NCI-H460 (cell line): ENCODE measurements at regions not wholly inside any gene's neighbourhood (a gene's known extent, or its start where the extent isn't known, plus 50 kb on each side); places are given as distances from the start of the nearest gene placed in this dataset.
"Not testable (repeated sequence)": the region's sequence is repeated elsewhere in the genome, so short reads cannot be mapped to it uniquely, and the experiment has no call there.

Experiments used
- DNase-seq: peaks from one replicate; pipeline ENCODE4 v3.0.0-alpha.2; 2016; ENCODE audit warnings: low read depth; ENCODE audit errors: extremely low read depth

GRCh38 chr12:96085475-96085874, 50.1 kb upstream of the LTA4H start:
- DNase-seq = no peak

DNA sequence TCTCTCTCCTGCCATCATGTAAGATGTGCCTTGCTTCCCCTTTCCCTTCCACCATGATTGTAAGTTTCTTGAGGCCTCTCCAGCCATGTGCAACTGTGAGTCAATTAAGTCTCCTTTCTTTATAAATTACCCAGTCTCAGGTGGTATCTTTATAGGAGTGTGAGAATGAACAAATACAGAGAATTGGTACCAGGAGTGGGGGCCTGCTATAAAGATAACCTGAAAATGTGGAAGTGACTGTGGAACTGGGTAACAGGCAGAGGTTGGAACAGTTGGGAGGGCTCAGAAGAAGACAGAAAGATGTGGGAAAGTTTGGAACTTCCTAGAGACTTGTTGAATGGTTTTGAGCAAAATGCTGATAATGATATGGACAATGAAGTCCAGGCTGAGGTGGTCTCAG, 50.8 kb upstream of the LTA4H start:
- not testable (repeated sequence) for DNase-seq

- no peak for DNase-seq
Observed at GRCh38 chr12:96091833-96092232, 56.4 kb upstream of the LTA4H start.

GRCh38 chr12:96093543-96094196, 58.3 kb upstream of the LTA4H start:
- peak; percentile 34 for DNase-seq

DNA sequence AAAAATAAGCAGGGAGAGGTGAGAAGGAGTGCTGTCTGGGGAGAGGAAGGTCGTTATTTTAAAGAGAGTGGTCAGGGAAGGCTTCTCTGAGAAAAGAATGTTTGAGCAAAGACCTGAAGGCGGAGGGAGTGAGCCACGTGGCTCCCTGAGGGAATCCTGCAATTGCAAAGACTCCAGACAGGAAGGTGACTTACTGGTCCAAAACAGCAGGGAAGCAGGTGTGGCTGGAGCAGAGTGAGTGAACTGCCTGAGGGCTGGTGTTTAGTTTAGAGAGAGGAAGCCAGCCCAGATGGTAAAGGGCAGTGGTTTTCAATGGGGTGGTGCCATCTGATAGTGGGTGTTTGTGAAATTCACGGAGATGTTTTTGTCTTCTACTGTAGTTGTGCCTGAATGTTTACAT, 58.8 kb upstream of the LTA4H start:
- DNase-seq = peak; percentile 32

- DNase-seq = no peak
Observed at GRCh38 chr12:96098631-96099030, 63.2 kb upstream of the LTA4H start.

DNA sequence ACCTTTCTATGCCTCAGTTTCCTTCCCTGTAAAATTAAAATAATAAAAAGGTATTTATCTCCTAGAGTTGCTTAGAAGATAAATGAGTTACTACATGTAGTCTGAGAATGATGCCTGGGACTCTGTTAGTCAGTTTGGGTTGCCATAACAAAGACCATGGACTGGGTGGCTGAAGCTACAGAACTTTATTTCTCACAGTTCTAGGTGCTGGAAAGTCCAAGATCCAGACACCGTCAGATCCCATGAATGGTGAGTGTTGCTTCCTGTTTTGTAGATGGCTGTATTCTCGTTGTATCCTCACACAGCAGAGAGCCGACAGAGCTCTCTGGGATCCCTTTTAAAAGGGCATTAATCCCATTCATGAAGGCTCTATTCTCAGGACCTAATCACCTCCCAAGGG, 64.0 kb upstream of the LTA4H start:
- DNase-seq = no peak

DNA sequence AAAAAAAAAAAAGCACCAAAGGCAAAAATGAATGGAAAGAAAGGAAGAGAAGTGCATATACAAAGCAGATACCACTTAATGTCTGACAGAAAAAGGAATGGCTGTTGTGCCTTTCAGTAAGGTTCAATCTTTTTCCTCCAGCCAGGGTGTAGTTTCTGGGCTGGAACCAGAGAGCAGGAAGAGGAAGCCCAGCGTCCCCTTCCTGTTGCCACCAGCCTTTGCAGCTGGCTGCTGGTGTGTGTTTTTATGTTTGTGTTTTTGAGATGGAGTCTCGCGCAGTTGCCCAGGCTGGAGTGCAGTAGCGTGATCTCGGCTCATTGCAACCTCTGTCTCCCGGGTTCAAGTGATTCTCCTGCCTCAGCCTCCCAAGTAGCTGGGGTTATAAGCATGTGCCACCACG, 64.6 kb upstream of the LTA4H start:
- no peak for DNase-seq

DNA sequence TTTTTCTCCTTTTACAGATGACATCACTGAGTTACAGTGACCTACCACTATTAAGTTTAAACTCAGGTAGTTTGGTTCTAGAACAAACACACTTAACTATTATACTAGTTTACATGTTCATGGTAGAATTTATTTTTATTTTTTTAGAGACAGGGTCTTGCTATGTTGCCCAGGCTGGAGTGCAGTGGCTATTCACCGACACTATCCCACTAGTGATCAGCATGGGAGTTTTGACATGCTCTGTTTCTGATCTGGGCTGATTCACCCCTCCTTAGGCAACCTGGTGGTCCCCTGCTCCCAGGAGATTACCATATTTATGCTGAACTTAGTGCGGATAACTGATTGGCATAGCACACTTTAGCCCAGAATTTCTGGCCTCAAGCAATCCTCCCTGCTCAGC, 66.4 kb upstream of the LTA4H start:
- DNase-seq = no peak

DNA sequence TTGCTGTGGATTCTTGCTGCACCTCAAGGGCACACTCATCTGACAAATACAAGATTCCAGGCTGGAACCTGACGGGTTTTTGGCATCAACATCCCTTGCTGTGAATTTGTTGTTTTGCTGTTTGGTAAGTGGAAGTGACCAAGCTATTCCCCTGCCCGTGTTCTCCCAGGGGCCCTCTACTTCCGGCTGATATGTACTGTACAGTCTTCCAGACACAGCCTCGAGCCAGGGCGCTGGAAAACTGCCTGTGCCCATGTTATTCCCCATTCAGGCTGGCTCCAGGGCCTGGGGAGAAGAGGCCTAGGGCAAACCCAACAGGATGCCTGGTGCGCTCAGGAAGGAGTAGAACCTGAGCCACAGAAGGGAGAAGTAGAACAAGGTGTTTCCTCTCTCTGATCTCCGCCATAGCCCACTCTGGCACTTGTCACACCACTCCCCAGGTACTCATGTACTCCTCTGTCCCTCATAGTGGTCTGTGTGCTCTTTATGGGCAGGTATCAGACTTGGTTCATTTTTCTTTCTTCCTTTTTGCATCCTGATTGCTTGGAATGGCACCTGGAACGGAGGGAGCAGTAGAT, 67.8 kb upstream of the LTA4H start:
- DNase-seq = no peak

GRCh38 chr12:96104566-96104965, 69.2 kb upstream of the LTA4H start:
- no peak for DNase-seq

DNA sequence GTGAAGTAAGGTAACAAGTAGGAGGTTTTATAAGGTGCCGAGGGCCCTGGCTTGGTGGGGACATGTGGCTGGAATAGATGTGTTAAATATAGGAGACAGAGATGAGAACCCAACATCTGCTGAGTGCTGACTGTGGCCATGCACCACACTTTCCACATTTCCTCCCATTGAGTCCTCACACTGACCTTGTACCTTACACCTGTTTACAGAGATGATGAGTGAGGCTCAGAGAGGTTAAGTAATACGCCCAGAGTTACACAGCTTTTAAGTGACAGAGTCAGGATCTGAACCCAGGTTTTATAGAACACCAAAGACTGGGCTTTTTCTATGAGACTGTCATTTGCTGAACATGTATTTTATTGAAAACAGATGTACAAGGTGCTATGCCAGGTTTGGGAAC, 70.8 kb upstream of the LTA4H start:
- DNase-seq = no peak

DNA sequence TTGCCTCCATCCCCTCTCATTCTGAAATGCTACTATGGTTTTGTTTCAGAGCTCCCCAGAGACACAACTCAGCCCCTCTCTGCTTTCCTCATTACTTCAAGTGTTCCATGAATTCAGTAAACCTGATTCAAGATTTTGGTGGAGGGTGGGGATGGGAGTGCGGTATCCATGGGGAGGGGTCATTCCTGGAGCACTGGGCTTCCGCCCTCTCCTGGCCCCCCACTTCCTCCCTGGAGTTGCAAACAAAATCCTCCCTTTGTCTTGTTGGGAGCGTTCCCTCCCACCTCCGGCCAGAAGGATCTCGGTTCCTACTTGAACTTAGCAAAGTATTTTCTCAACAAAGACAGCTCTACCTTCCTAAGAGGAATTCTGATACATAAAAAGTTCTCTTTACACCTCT, 71.8 kb upstream of the LTA4H start:
- DNase-seq = no peak

DNA sequence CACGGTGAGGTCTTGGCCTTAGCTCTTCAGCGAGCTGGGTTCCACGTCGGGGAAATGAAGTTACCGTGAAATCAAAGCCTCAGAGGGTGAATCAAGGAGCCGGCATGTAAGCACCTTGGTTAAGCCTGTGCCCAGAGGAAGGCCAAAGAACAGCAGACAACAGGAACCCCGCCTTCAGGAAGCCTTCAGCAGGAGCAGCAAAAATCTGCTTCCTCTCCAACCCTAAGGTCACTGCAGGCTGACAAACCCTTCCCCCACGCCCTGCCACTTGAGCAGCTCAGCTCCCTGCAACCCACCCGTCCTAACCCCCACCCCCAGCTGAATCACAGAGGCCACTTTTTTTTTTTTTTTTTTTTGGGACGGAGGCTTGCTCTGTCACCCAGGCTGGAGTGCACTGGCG, 72.9 kb upstream of the LTA4H start:
- no peak for DNase-seq

DNA sequence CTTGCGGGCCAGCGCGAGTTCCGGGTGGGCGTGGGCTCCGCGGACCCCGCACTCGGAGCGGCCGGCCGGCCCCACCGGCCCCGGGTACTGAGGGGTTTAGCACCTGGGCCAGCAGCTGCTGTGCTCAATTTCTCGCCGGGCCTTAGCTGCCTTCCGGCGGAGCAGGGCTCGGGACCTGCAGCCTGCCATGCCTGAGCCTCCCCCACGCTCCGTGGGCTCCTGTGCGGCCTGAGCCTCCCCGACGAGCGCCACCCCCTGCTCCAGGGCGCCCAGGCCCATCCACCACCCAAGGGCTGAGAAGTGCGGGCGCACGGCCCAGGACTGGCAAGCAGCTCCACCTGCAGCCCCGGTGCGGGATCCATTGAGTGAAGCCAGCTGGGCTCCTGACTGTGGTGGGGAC, 73.6 kb upstream of the LTA4H start:
- not testable (repeated sequence) for DNase-seq

- DNase-seq = no peak
Observed at GRCh38 chr12:96112733-96113132, 77.3 kb upstream of the LTA4H start.

- no peak for DNase-seq
Observed at GRCh38 chr12:96117460-96117859, 76.7 kb upstream of the ELK3 start.

GRCh38 chr12:96120359-96121100, 73.6 kb upstream of the ELK3 start:
- no peak for DNase-seq

DNA sequence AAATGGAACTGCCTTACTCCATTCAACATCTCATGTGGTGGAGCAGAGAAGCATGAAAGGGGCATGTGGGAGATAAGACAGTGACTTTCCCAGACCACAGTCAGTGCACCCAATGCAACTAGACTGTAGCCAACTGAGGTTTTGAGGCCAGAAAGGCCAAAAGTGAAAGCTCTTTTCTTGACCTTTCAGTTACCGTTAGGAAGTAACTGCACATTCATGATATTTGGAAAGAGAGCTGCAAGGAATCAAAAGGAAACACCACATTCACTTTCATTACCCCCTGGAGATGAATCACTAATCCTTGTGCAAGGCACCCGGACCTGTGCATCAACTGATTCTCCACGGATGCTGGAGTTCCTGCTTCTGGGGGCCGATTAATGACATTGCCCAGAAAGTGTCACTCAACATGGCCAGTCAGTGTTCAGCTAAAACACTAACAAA, 72.9 kb upstream of the ELK3 start:
- DNase-seq = no peak

DNA sequence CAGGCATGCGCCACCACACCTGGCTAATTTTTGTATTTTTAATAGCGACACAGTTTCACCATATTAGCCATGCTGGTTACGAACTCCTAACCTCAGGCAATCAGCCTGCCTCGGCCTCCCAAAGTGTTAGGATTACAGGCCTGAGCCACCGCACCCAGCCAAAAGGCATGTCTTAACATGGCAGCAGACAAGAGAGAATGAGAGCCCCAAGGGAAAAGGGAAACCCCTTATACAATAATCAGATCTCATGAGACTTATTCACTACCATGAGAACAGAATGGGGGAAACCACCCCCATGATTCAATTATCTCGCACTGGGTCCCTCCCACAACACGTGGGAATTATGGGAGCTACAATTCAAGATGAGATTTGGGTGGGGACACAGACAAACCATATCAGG, 65.9 kb upstream of the ELK3 start:
- not testable (repeated sequence) for DNase-seq

- no peak for DNase-seq
Observed at GRCh38 chr12:96130396-96131059, 63.6 kb upstream of the ELK3 start.
